COLO668 (cell line): ENCODE measurements at regions not wholly inside any gene's neighbourhood (a gene's known extent, or its start where the extent isn't known, plus 50 kb on each side); places are given as distances from the start of the nearest gene placed in this dataset.
"Not testable (repeated sequence)": the region's sequence is repeated elsewhere in the genome, so short reads cannot be mapped to it uniquely, and the experiment has no call there.

ENCODE experiments used
- DNase-seq: peaks from one replicate; lab custom pipeline; 2025; ENCODE audit not compliant: unreplicated experiment; lab: John Stamatoyannopoulos, UW

GRCh38 chr2:142581491-142581890 lies 296.0 kb upstream of the KYNU start:
- no peak for DNase-seq

- DNase-seq = no peak
Observed at GRCh38 chr2:142580691-142581090, 296.8 kb upstream of the KYNU start.

- no peak for DNase-seq
Observed at GRCh38 chr2:142575561-142575960, 301.9 kb upstream of the KYNU start.

- DNase-seq = no peak
Observed at GRCh38 chr2:142574388-142574787, 303.1 kb upstream of the KYNU start.

- no peak for DNase-seq
Observed at GRCh38 chr2:142572346-142573132, 304.9 kb upstream of the KYNU start.

- DNase-seq = no peak
Observed at GRCh38 chr2:142571934-142572333, 305.5 kb upstream of the KYNU start.

- DNase-seq = no peak
Observed at GRCh38 chr2:142562900-142563299, 314.6 kb upstream of the KYNU start.

GRCh38 chr2:142561656-142562055 lies 315.8 kb upstream of the KYNU start:
- DNase-seq = no peak

GRCh38 chr2:142557391-142557790 lies 320.1 kb upstream of the KYNU start:
- no peak for DNase-seq

GRCh38 chr2:142545999-142546398 lies 331.5 kb upstream of the KYNU start:
- not testable (repeated sequence) for DNase-seq

- DNase-seq = no peak
Observed at GRCh38 chr2:142545036-142545435, 332.4 kb upstream of the KYNU start.

GRCh38 chr2:142544173-142544572 lies 333.3 kb upstream of the KYNU start:
- DNase-seq = no peak

GRCh38 chr2:142542431-142542910 lies 335.0 kb upstream of the KYNU start:
- no peak for DNase-seq

- no peak for DNase-seq
Observed at GRCh38 chr2:142536966-142537365, 340.5 kb upstream of the KYNU start.

- no peak for DNase-seq
Observed at GRCh38 chr2:142536492-142536891, 341.0 kb upstream of the KYNU start.

GRCh38 chr2:142535311-142535710 lies 342.2 kb upstream of the KYNU start:
- DNase-seq = no peak

GRCh38 chr2:142533177-142533576 lies 344.3 kb upstream of the KYNU start:
- DNase-seq = no peak

- no peak for DNase-seq
Observed at GRCh38 chr2:142531377-142531776, 346.1 kb upstream of the KYNU start.

GRCh38 chr2:142525720-142526119 lies 351.7 kb upstream of the KYNU start:
- DNase-seq = no peak

GRCh38 chr2:142521492-142521891 lies 356.0 kb upstream of the KYNU start:
- DNase-seq = no peak

GRCh38 chr2:142515493-142515892 lies 362.0 kb upstream of the KYNU start:
- DNase-seq = no peak

GRCh38 chr2:142509401-142509800 lies 368.1 kb upstream of the KYNU start:
- DNase-seq = no peak

- DNase-seq = no peak
Observed at GRCh38 chr2:142504754-142505153, 372.7 kb upstream of the KYNU start.
